SK-N-MC (cell line): ENCODE measurements at regions not wholly inside any gene's neighbourhood (a gene's known extent, or its start where the extent isn't known, plus 50 kb on each side); places are given as distances from the start of the nearest gene placed in this dataset.

Experiments
- EZH2 ChIP-seq: fragments of 200-600 bp; sonication (generic); IDR thresholded peaks from one replicate; pipeline ENCODE4 v1.6.1; 2017; ENCODE audit warnings: antibody characterized with exemption
- POLR2AphosphoS5 ChIP-seq: IDR thresholded peaks from 2 replicates; pipeline ENCODE4 v1.6.1; 2012; ENCODE audit warnings: mild to moderate bottlenecking, low read depth, low read length, borderline replicate concordance

GRCh38 chr10:55820071-55820470 lies 541.0 kb downstream of the ZWINT start:
- TF ChIP-seq POLR2AphosphoS5 (no peak), EZH2 (no peak)
